GM19452 (cell line): ENCODE measurements at regions not wholly inside any gene's neighbourhood (a gene's known extent, or its start where the extent isn't known, plus 50 kb on each side); places are given as distances from the start of the nearest gene placed in this dataset.

Source experiments
- ATAC-seq: cut with Tn5 transposase; IDR thresholded peaks from one replicate; pipeline ENCODE4 v1.9.1; 2021; ENCODE audit not compliant: unreplicated experiment

- no peak for ATAC-seq
These were observed 592.9 kb upstream of the C9orf72 start for GRCh38 chr9:28166179-28166578.

- no peak for ATAC-seq
These were observed 603.9 kb upstream of the C9orf72 start for GRCh38 chr9:28177142-28177541.

GRCh38 chr9:28177925-28178324 is 604.6 kb upstream of the C9orf72 start:
- ATAC-seq = no peak

GRCh38 chr9:28179893-28180292 is 606.6 kb upstream of the C9orf72 start:
- ATAC-seq = no peak

- ATAC-seq = no peak
These were observed 617.7 kb upstream of the C9orf72 start for GRCh38 chr9:28190981-28191380.

GRCh38 chr9:28197653-28198052 is 624.4 kb upstream of the C9orf72 start:
- no peak for ATAC-seq

GRCh38 chr9:28203036-28203435 is 629.8 kb upstream of the C9orf72 start:
- no peak for ATAC-seq

GRCh38 chr9:28206280-28206679 is 633.0 kb upstream of the C9orf72 start:
- no peak for ATAC-seq

GRCh38 chr9:28207657-28208056 is 634.4 kb upstream of the C9orf72 start:
- ATAC-seq = no peak

GRCh38 chr9:28209130-28209529 is 635.8 kb upstream of the C9orf72 start:
- ATAC-seq = no peak

GRCh38 chr9:28212979-28213378 is 639.7 kb upstream of the C9orf72 start:
- no peak for ATAC-seq

GRCh38 chr9:28215536-28216299 is 642.4 kb upstream of the C9orf72 start:
- ATAC-seq = no peak

GRCh38 chr9:28232686-28233085 is 659.4 kb upstream of the C9orf72 start:
- no peak for ATAC-seq

GRCh38 chr9:28234133-28234893 is 661.0 kb upstream of the C9orf72 start:
- no peak for ATAC-seq

GRCh38 chr9:28234894-28235277 is 661.6 kb upstream of the C9orf72 start:
- ATAC-seq = no peak

GRCh38 chr9:28249424-28249823 is 676.1 kb upstream of the C9orf72 start:
- ATAC-seq = no peak

GRCh38 chr9:28255174-28255573 is 681.9 kb upstream of the C9orf72 start:
- ATAC-seq = no peak

GRCh38 chr9:28260330-28260729 is 687.0 kb upstream of the C9orf72 start:
- no peak for ATAC-seq

- no peak for ATAC-seq
These were observed 691.1 kb upstream of the C9orf72 start for GRCh38 chr9:28264368-28264767.

- ATAC-seq = no peak
These were observed 694.1 kb upstream of the C9orf72 start for GRCh38 chr9:28267351-28267750.

GRCh38 chr9:28270156-28270555 is 696.9 kb upstream of the C9orf72 start:
- no peak for ATAC-seq

GRCh38 chr9:28272127-28272526 is 698.8 kb upstream of the C9orf72 start:
- ATAC-seq = no peak
